ENCODE measurements at regions not wholly inside any gene's neighbourhood (a gene's known extent, or its start where the extent isn't known, plus 50 kb on each side); places are given as distances from the start of the nearest gene placed in this dataset.

GRCh38 chr3:137259701-137260100 is 301.9 kb downstream of the IL20RB start:
- no peak overlapping the region for H3K4me3 Mint-ChIP-seq
- H3K27me3 Mint-ChIP-seq, result no peaks in the 10 kb centered on the region
- H3K36me3 Mint-ChIP-seq, result no peaks in the 10 kb centered on the region
- DNase-seq (no peak), ATAC-seq (ENCODE audit: low read depth) (no peak)
- no peaks in the 10 kb centered on the region for H3K4me1 Mint-ChIP-seq
- POLR2A ChIA-PET, result no interaction called here
- H3K9me3 Mint-ChIP-seq, result no peaks in the 10 kb centered on the region
- no peak overlapping the region for H3K27ac Mint-ChIP-seq

DNA sequence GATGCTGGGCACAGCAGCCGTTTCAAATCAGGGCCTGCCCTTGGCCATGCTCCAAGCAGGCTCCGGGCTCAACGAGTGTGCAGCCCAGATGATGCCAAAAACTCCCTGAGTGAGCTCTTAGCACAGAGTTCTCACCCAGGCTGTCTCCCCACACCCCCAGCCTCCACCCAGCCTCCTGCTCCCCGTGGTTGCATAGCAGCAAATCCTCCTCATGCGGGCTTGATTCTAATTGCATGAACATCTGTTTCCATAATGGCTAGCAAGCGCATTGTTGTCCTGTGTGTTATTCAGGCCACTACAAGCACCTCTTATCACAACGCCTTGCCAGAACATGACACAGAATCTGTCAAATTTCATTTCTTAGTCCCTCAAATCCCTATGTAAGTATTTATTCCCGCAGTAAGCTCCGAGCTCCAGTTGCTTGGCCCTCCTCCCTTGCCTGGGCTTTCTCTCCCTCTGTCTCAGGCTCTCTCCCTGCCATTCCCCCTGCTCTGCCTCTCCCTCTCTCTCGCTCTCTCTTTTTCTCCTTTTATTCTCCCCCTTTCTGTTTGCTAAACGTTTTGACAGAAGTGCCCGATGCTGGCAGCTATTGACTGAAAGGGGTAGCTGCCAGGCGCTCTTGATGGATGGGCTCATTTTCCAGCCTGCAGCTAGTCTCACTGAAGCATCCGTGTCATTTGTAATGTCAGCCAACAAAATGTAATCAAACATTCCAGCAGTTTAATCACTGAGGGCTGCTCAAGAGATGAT is 306.5 kb downstream of the IL20RB start:
- Mint-ChIP-seq H3K4me3 (no peak overlapping the region), H3K36me3 (no peaks in the 10 kb centered on the region), H3K9me3 (no peaks in the 10 kb centered on the region), H3K4me1 (no peaks in the 10 kb centered on the region), H3K27ac (no peak overlapping the region), H3K27me3 (no peaks in the 10 kb centered on the region)
- POLR2A ChIA-PET, result no interaction called here
- DNase-seq (no peak), ATAC-seq (ENCODE audit: low read depth) (no peak)

GRCh38 chr3:137264843-137265330 is 307.1 kb downstream of the IL20RB start:
- ATAC-seq (ENCODE audit: low read depth) (no peak), DNase-seq (no peak)
- no peaks in the 10 kb centered on the region for H3K27me3 Mint-ChIP-seq
- POLR2A ChIA-PET, result no interaction called here
- no peaks in the 10 kb centered on the region for H3K9me3 Mint-ChIP-seq
- H3K4me1 Mint-ChIP-seq, result no peaks in the 10 kb centered on the region
- no peak overlapping the region for H3K27ac Mint-ChIP-seq
- no peaks in the 10 kb centered on the region for H3K36me3 Mint-ChIP-seq
- H3K4me3 Mint-ChIP-seq, result no peak overlapping the region

GRCh38 chr3:137282871-137283270 is 325.1 kb downstream of the IL20RB start:
- DNase-seq, result no peak
- ATAC-seq (ENCODE audit: low read depth), result no peak
- peaks cover 2% of the 10 kb centered on the region for H3K27me3 Mint-ChIP-seq
- no peaks in the 10 kb centered on the region for H3K4me1 Mint-ChIP-seq
- H3K27ac Mint-ChIP-seq, result no peak overlapping the region
- no peaks in the 10 kb centered on the region for H3K36me3 Mint-ChIP-seq
- POLR2A ChIA-PET, result no interaction called here
- H3K4me3 Mint-ChIP-seq, result no peak overlapping the region
- no peaks in the 10 kb centered on the region for H3K9me3 Mint-ChIP-seq

GRCh38 chr3:137285924-137286323 is 328.1 kb downstream of the IL20RB start:
- ATAC-seq (ENCODE audit: low read depth), result no peak
- H3K9me3 Mint-ChIP-seq, result no peaks in the 10 kb centered on the region
- no peak for DNase-seq
- no peak overlapping the region for H3K4me3 Mint-ChIP-seq
- H3K4me1 Mint-ChIP-seq, result no peaks in the 10 kb centered on the region
- H3K27me3 Mint-ChIP-seq, result peaks cover 2% of the 10 kb centered on the region
- POLR2A ChIA-PET, result no interaction called here
- no peak overlapping the region for H3K27ac Mint-ChIP-seq
- H3K36me3 Mint-ChIP-seq, result no peaks in the 10 kb centered on the region

- peaks cover 6% of the 10 kb centered on the region for H3K27me3 Mint-ChIP-seq
- H3K9me3 Mint-ChIP-seq, result no peaks in the 10 kb centered on the region
- no peaks in the 10 kb centered on the region for H3K4me1 Mint-ChIP-seq
- POLR2A ChIA-PET, result no interaction called here
- no peak overlapping the region for H3K27ac Mint-ChIP-seq
- H3K4me3 Mint-ChIP-seq, result no peak overlapping the region
- ATAC-seq (ENCODE audit: low read depth) (no peak), DNase-seq (no peak)
- H3K36me3 Mint-ChIP-seq, result no peaks in the 10 kb centered on the region
These were observed 335.3 kb downstream of the IL20RB start for GRCh38 chr3:137293086-137293485.

DNA sequence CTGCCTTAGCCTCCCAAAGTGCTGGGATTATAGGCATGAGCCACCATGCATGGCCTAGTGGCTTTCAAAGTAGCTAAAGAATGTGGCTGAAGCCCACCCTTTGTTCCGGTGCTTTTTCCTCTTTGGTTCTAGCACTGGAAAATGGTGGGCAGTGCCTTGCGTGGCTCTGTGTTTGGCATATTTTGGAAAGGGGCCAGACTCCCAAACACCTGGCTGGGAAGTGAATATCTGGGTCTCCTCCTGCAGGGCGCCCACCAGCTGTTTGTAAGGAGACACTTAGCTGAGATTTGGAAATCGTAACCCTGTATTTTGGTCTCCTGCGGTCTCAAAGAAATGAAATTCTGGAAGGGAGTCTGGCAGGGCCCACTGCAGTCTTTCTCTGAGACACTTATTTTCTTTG is 336.4 kb downstream of the IL20RB start:
- DNase-seq, result no peak
- no peaks in the 10 kb centered on the region for H3K4me1 Mint-ChIP-seq
- H3K4me3 Mint-ChIP-seq, result no peak overlapping the region
- peaks cover 6% of the 10 kb centered on the region for H3K27me3 Mint-ChIP-seq
- no peak for ATAC-seq (ENCODE audit: low read depth)
- POLR2A ChIA-PET, result no interaction called here
- H3K9me3 Mint-ChIP-seq, result no peaks in the 10 kb centered on the region
- H3K27ac Mint-ChIP-seq, result no peak overlapping the region
- H3K36me3 Mint-ChIP-seq, result no peaks in the 10 kb centered on the region

GRCh38 chr3:137294839-137295238 is 337.1 kb downstream of the IL20RB start:
- Mint-ChIP-seq H3K36me3 (no peaks in the 10 kb centered on the region), H3K4me1 (no peaks in the 10 kb centered on the region), H3K27ac (no peak overlapping the region), H3K4me3 (no peak overlapping the region), H3K27me3 (peaks cover 6% of the 10 kb centered on the region), H3K9me3 (no peaks in the 10 kb centered on the region)
- DNase-seq, result no peak
- POLR2A ChIA-PET, result no interaction called here
- no peak for ATAC-seq (ENCODE audit: low read depth)

DNA sequence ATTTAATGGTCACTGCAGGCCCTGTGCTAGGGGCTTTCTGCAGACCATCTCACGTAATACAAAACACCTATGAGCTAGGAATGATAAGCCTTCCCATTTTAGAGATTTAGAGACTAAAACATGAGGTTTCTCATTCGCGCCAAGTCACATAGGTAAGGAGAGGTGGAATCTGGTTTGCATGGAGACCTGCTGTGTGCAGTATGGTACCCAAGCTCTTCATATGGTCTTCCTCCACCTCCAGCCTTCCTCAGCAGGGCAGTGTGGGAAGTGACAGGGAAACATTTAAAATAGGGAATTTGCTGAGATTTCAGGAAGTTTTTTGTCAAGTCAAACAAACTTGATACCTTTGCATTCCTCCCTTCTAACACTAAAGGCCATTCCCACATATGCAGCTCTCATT is 337.6 kb downstream of the IL20RB start:
- Mint-ChIP-seq H3K4me3 (no peak overlapping the region), H3K36me3 (no peaks in the 10 kb centered on the region), H3K9me3 (no peaks in the 10 kb centered on the region), H3K27ac (no peak overlapping the region), H3K27me3 (peaks cover 6% of the 10 kb centered on the region), H3K4me1 (no peaks in the 10 kb centered on the region)
- DNase-seq (no peak), ATAC-seq (ENCODE audit: low read depth) (no peak)
- POLR2A ChIA-PET, result no interaction called here

DNA sequence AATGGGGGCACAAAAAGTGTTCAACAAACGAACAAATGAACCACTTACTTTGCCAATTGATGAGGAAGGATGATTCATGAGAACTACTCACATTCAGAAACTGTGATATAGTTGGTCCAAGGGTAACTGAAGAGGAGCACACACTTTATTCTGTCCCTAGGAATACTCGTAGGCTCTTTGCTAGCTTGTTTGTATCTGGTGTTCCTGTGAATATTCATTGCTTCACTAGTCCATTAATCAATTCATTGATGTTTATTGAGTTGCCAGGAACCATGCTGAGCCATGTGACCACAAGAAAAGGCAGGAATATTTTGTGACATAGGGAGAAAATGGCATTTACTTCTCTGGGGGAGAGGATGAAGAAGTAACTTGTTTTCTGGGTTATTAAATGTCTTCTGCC is 338.3 kb downstream of the IL20RB start:
- ATAC-seq (ENCODE audit: low read depth) (no peak), DNase-seq (no peak)
- H3K9me3 Mint-ChIP-seq, result no peaks in the 10 kb centered on the region
- H3K36me3 Mint-ChIP-seq, result no peaks in the 10 kb centered on the region
- H3K4me3 Mint-ChIP-seq, result no peak overlapping the region
- peaks cover 6% of the 10 kb centered on the region for H3K27me3 Mint-ChIP-seq
- POLR2A ChIA-PET, result no interaction called here
- H3K4me1 Mint-ChIP-seq, result no peaks in the 10 kb centered on the region
- H3K27ac Mint-ChIP-seq, result no peak overlapping the region

DNA sequence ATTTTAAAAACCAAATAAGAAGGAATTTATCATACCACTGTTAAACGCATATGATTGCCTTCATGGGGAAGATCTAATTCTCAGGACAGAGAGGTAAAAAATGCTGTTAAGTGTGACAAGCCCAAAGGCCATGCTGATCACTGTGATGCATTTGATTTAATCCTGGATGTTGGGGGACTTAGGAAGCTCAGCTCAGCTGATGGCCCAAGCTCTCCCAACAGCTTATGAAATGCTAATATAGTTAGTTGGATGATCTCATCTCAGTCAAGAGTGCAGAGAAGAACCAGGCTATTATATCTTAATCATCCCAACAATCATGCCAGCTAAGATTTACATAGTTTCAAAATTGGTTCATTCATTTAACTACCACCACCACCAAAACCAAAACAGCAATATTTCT is 340.0 kb downstream of the IL20RB start:
- ATAC-seq (ENCODE audit: low read depth) (no peak), DNase-seq (no peak)
- Mint-ChIP-seq H3K27me3 (peaks cover 3% of the 10 kb centered on the region), H3K27ac (no peak overlapping the region), H3K4me1 (no peaks in the 10 kb centered on the region), H3K9me3 (no peaks in the 10 kb centered on the region), H3K4me3 (no peak overlapping the region), H3K36me3 (no peaks in the 10 kb centered on the region)
- POLR2A ChIA-PET, result no interaction called here

GRCh38 chr3:137300703-137301102 is 342.9 kb downstream of the IL20RB start:
- H3K4me1 Mint-ChIP-seq, result no peaks in the 10 kb centered on the region
- no peaks in the 10 kb centered on the region for H3K27me3 Mint-ChIP-seq
- H3K4me3 Mint-ChIP-seq, result no peak overlapping the region
- H3K36me3 Mint-ChIP-seq, result no peaks in the 10 kb centered on the region
- no peak for ATAC-seq (ENCODE audit: low read depth)
- no peak for DNase-seq
- H3K27ac Mint-ChIP-seq, result no peak overlapping the region
- POLR2A ChIA-PET, result no interaction called here
- H3K9me3 Mint-ChIP-seq, result no peaks in the 10 kb centered on the region

DNA sequence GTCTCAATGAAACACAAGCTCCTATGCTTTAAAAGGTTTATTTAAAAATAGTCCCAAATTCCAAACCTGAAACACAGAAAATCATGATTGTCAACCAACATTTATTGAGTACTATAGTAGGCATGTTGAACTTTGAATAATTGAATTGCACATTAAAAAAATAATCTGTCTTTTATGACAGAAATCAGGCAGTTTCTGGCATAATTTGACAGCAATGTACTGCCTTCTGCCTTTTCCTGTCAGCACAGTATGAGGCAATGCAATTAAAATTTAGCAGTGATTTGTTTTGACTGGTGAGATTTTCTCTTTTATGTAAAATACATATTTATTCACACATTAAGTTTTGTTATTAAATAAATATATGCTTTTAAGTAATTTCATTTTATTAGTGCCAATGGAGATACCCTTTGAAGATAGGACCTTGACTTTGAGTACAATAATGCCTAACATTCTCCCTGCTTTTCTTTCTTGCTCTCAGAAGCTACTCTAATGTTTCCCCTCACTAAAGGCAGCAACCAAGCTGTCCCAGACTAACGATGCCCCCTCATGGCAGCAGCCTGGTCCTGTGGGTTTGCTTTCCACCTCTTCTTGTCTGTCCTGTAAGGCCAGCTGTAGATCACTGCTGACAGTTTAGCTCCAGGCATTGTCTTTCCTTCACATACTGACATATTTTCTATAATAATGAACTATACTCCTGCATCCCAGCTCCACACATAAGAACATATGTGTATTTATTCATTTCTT is 346.7 kb downstream of the IL20RB start:
- H3K27ac Mint-ChIP-seq, result no peak overlapping the region
- H3K27me3 Mint-ChIP-seq, result no peaks in the 10 kb centered on the region
- no peak overlapping the region for H3K4me3 Mint-ChIP-seq
- H3K9me3 Mint-ChIP-seq, result no peaks in the 10 kb centered on the region
- no peaks in the 10 kb centered on the region for H3K36me3 Mint-ChIP-seq
- no peak for ATAC-seq (ENCODE audit: low read depth)
- no peak for DNase-seq
- H3K4me1 Mint-ChIP-seq, result no peaks in the 10 kb centered on the region
- POLR2A ChIA-PET, result no interaction called here

DNA sequence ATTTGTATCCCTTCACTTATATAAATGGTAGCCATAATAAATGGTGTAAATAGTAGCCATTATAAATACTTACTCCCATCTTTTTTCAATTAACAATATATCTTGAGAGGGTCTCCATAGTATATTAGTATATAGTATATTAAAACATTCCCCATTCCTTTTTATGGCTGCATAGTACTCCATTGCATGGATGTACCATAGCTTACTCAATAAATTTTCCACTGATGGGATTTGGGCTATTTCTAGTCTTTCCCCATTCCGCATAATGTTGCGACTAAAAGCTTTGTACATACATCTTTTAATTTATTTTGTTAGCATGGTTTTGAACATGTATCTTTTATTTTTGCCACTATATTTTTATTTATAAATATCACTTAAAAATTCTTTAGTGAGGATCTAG is 366.3 kb downstream of the IL20RB start:
- Mint-ChIP-seq H3K9me3 (peaks cover 4% of the 10 kb centered on the region), H3K27ac (no peak overlapping the region), H3K27me3 (no peaks in the 10 kb centered on the region), H3K4me3 (no peak overlapping the region), H3K4me1 (no peaks in the 10 kb centered on the region), H3K36me3 (no peaks in the 10 kb centered on the region)
- DNase-seq (no peak), ATAC-seq (ENCODE audit: low read depth) (no peak)
- POLR2A ChIA-PET, result no interaction called here

Measured in activated naive CD8-positive, alpha-beta T cell treated with anti-CD3 and anti-CD28 coated beads, Interleukin-2, amount 10 ng/mL, durations not matched to agents 7 days and 5 days (primary cell).